A673 (cell line): ENCODE measurements at regions not wholly inside any gene's neighbourhood (a gene's known extent, or its start where the extent isn't known, plus 50 kb on each side); places are given as distances from the start of the nearest gene placed in this dataset.
"Not testable (repeated sequence)": the region's sequence is repeated elsewhere in the genome, so short reads cannot be mapped to it uniquely, and the experiment has no call there.

ENCODE experiments used
- EZH2 ChIP-seq: fragments of 200-600 bp; sonication (generic); IDR thresholded peaks from 2 replicates; pipeline ENCODE4 v1.6.1; 2017; ENCODE audit warnings: borderline replicate concordance, low read depth, mild to moderate bottlenecking, mixed read lengths, antibody characterized with exemption, low read length; ENCODE audit not compliant: poor library complexity, severe bottlenecking
- TF ChIP-seq, protein P1 (sequence below): fragments of 300-800, 200-600 bp; sonication (generic); conservative IDR thresholded peaks from 2 replicates; pipeline ENCODE4 v1.5.1; 2017; ENCODE audit warnings: low read depth, mild to moderate bottlenecking, antibody characterized with exemption, low read length, moderate library complexity, mixed read lengths

DNA sequence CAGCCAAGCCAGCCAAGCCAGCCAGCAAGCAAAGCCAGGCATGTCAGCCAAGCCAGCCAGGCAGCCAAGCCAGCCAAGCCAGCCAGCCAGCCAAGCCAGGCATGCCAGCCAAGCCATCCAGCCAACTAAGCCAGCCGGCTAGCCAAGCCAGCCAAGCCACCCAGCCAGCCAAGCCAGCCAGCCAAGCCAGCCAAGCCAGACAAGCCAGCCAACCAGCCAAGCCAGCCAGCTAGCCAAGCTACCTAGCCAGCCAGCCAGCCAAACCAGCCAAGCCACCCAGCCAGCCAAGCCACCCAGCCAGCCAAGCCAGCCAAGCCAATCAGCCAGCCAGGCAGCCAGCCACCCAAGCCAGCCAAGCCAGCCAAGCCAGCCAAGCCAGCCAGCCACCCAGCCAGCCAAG is 1600.5 kb downstream of the RPIA start:
- TF ChIP-seq, protein P1, sequence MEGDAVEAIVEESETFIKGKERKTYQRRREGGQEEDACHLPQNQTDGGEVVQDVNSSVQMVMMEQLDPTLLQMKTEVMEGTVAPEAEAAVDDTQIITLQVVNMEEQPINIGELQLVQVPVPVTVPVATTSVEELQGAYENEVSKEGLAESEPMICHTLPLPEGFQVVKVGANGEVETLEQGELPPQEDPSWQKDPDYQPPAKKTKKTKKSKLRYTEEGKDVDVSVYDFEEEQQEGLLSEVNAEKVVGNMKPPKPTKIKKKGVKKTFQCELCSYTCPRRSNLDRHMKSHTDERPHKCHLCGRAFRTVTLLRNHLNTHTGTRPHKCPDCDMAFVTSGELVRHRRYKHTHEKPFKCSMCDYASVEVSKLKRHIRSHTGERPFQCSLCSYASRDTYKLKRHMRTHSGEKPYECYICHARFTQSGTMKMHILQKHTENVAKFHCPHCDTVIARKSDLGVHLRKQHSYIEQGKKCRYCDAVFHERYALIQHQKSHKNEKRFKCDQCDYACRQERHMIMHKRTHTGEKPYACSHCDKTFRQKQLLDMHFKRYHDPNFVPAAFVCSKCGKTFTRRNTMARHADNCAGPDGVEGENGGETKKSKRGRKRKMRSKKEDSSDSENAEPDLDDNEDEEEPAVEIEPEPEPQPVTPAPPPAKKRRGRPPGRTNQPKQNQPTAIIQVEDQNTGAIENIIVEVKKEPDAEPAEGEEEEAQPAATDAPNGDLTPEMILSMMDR, result not testable (repeated sequence)
- not testable (repeated sequence) for TF ChIP-seq EZH2
